Peyer's patch (tissue), 4 donors: ENCODE measurements at regions not wholly inside any gene's neighbourhood (a gene's known extent, or its start where the extent isn't known, plus 50 kb on each side); places are given as distances from the start of the nearest gene placed in this dataset.
"Not testable (repeated sequence)": the region's sequence is repeated elsewhere in the genome, so short reads cannot be mapped to it uniquely, and the experiment has no call there.

Experiments
- CTCF ChIP-seq, 6 experiments: fragments of 450-650 bp in 4 of 6; fragments of 200-600 bp in 2 of 6; sonication (generic) in 1 of 6; IDR thresholded peaks; one replicate each; pipeline ENCODE4 v1.5.1; 2017 to 2019; ENCODE audit warnings: antibody characterized with exemption in 6 of 6, mild to moderate bottlenecking in 3 of 6, moderate library complexity in 1 of 6
- POLR2A ChIP-seq, 2 donors: fragments of 450-650 bp; IDR thresholded peaks; one replicate each; pipeline ENCODE4 v1.5.1; 2017; ENCODE audit warnings: antibody characterized with exemption in 2 of 2, mild to moderate bottlenecking in 2 of 2, moderate library complexity in 2 of 2

DNA sequence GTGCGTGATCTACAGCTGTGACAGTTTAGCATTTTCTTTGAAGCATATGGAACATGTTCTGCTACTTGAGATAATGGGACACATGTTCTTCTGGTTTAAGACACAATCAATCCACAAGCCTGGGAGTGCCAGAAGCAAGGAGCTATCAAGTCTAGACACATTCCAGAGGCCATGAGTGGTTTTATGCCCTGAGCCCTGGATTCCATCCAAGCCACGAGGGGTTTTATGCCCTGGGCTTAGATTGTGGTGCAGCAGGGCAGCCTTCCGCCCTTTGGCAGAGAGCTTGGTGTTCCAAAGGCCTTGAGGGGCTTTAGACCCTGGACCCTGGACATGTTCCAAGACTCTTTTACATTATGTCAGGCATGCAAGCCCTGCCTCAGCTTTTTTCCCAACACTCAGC lies 1289.6 kb upstream of the SLC39A10 start:
- TF ChIP-seq CTCF, POLR2A (IDR thresholded peaks at IDR 0.05): not testable (repeated sequence)
